ENCODE measurements at regions not wholly inside any gene's neighbourhood (a gene's known extent, or its start where the extent isn't known, plus 50 kb on each side); places are given as distances from the start of the nearest gene placed in this dataset.

- intact Hi-C loops (cut with micrococcal nuclease), result no loop called here
- peaks cover 7% of the 10 kb centered on the region for H3K36me3 Mint-ChIP-seq
Observed at GRCh38 chr1:195439661-195440060, 1168.6 kb downstream of the KCNT2 start.

GRCh38 chr1:195434566-195435203 lies 1173.6 kb downstream of the KCNT2 start:
- Mint-ChIP-seq H3K9me3 (peaks cover 6 to 10% of the 10 kb centered on the region in 2 donors), H3K4me1 (no peaks in the 10 kb centered on the region), H3K27me3 (ENCODE audit: low read depth in 2 of 2) (no peaks in the 10 kb centered on the region), H3K4me3 (no peak overlapping the region), H3K36me3 (no peaks in the 10 kb centered on the region), H3K27ac (no peak overlapping the region)
- TF ChIP-seq CTCF (IDR thresholded peaks at IDR 0.05), result no peak
- no peak for ATAC-seq
- 90% methylated on average over 4 of the region's 4 CpGs for WGBS (ENCODE audit: insufficient coverage)
- Histone ChIP-seq H3K27me3 (ENCODE audit: control insufficient read depth, insufficient read depth, low read length) (no peaks in the 10 kb centered on the region), H3K4me3 (ENCODE audit: low read length) (no peak overlapping the region), H3K36me3 (ENCODE audit: control insufficient read depth, insufficient read depth, low read length) (no peaks in the 10 kb centered on the region), H3K9me3 (ENCODE audit: control insufficient read depth, insufficient read depth, low read length) (no peaks in the 10 kb centered on the region), H3K27ac (ENCODE audit: low read length) (no peak overlapping the region), H3K4me1 (ENCODE audit: control insufficient read depth, insufficient read depth, low read length) (no peaks in the 10 kb centered on the region)
- intact Hi-C loops (cut with micrococcal nuclease), result no loop called here
- DNase-seq, result no peak

More at GRCh38 chr1:195439661-195440060, 1168.6 kb downstream of the KCNT2 start:
- TF ChIP-seq CTCF (IDR thresholded peaks at IDR 0.05), result no peak
- Mint-ChIP-seq H3K27me3 (ENCODE audit: low read depth in 2 of 2) (no peaks in the 10 kb centered on the region), H3K4me1 (no peaks in the 10 kb centered on the region), H3K4me3 (no peak overlapping the region), H3K27ac (no peak overlapping the region), H3K9me3 (peaks cover 3 to 12% of the 10 kb centered on the region in 2 donors)
- ATAC-seq (no peak), DNase-seq (no peak)
- WGBS (ENCODE audit: insufficient coverage), result 90% methylated on average over 2 of the region's 2 CpGs
- Histone ChIP-seq H3K36me3 (ENCODE audit: control insufficient read depth, insufficient read depth, low read length) (no peaks in the 10 kb centered on the region), H3K27me3 (ENCODE audit: control insufficient read depth, insufficient read depth, low read length) (no peaks in the 10 kb centered on the region), H3K4me3 (ENCODE audit: low read length) (no peak overlapping the region), H3K9me3 (ENCODE audit: control insufficient read depth, insufficient read depth, low read length) (no peaks in the 10 kb centered on the region), H3K27ac (ENCODE audit: low read length) (no peak overlapping the region), H3K4me1 (ENCODE audit: control insufficient read depth, insufficient read depth, low read length) (no peaks in the 10 kb centered on the region)

GRCh38 chr1:195430826-195431225 lies 1177.4 kb downstream of the KCNT2 start:
- H3K4me3 Mint-ChIP-seq, result no peak overlapping the region
- no peak overlapping the region for H3K27ac Mint-ChIP-seq

More at GRCh38 chr1:195430826-195431225, 1177.4 kb downstream of the KCNT2 start:
- Histone ChIP-seq H3K27ac (ENCODE audit: low read length) (no peak overlapping the region), H3K27me3 (ENCODE audit: control insufficient read depth, insufficient read depth, low read length) (no peaks in the 10 kb centered on the region), H3K4me3 (ENCODE audit: low read length) (no peak overlapping the region), H3K9me3 (ENCODE audit: control insufficient read depth, insufficient read depth, low read length) (no peaks in the 10 kb centered on the region), H3K4me1 (ENCODE audit: control insufficient read depth, insufficient read depth, low read length) (no peaks in the 10 kb centered on the region), H3K36me3 (ENCODE audit: control insufficient read depth, insufficient read depth, low read length) (no peaks in the 10 kb centered on the region)
- Mint-ChIP-seq H3K4me1 (no peaks in the 10 kb centered on the region), H3K27me3 (ENCODE audit: low read depth in 2 of 2) (no peaks in the 10 kb centered on the region), H3K36me3 (no peaks in the 10 kb centered on the region), H3K9me3 (peaks cover 12 to 19% of the 10 kb centered on the region in 2 donors)
- intact Hi-C loops (cut with micrococcal nuclease), result no loop called here
- no peak for TF ChIP-seq CTCF (IDR thresholded peaks at IDR 0.05)
- no peak for ATAC-seq
- no peak for DNase-seq
- no CpG with 5 or more reads among the region's 1 CpG for WGBS (ENCODE audit: insufficient coverage)

Data from natural killer cell (primary cell).